HCT116 (cell line): ENCODE measurements at regions not wholly inside any gene's neighbourhood (a gene's known extent, or its start where the extent isn't known, plus 50 kb on each side); places are given as distances from the start of the nearest gene placed in this dataset.

Experiments used
- CBX3 ChIP-seq: IDR thresholded peaks from 2 replicates; pipeline ENCODE4 v1.6.1; 2012; ENCODE audit warnings: low read depth
- CEBPB ChIP-seq: IDR thresholded peaks from 2 replicates; pipeline ENCODE4 v1.6.1; 2012; ENCODE audit warnings: low read depth
- CTCF ChIP-seq, 3 experiments: fragments of 200-600 bp in 1 of 3; sonication (generic) in 1 of 3; IDR thresholded peaks in 2 of 3; conservative IDR thresholded peaks in 1 of 3; 2 replicates each; pipeline ENCODE4 v1.5.1; 2012 to 2017; ENCODE audit warnings: low read depth in 2 of 3, low read length in 2 of 3, antibody characterized with exemption in 1 of 3, borderline replicate concordance in 1 of 3, control low read depth in 1 of 3, mild to moderate bottlenecking in 1 of 3, mixed read lengths in 1 of 3, mixed run types in 1 of 3, moderate library complexity in 1 of 3; ENCODE audit not compliant: insufficient read depth in 1 of 3
- EZH2 ChIP-seq: fragments of 200-600 bp; sonication (generic); IDR thresholded peaks from 2 replicates; pipeline ENCODE4 v1.6.1; 2017; ENCODE audit warnings: antibody characterized with exemption, mixed run types
- FOSL1 ChIP-seq: IDR thresholded peaks from 2 replicates; pipeline ENCODE4 v1.6.1; 2012; ENCODE audit warnings: low read depth
- MAX ChIP-seq: IDR thresholded peaks from 2 replicates; pipeline ENCODE4 v1.6.1; 2012
- POLR2A ChIP-seq: IDR thresholded peaks from 2 replicates; pipeline ENCODE4 v1.7.0; 2011; ENCODE audit warnings: borderline replicate concordance; ENCODE audit not compliant: insufficient read depth, insufficient read length; ENCODE audit errors: extremely low read depth
- POLR2AphosphoS5 ChIP-seq: IDR thresholded peaks from 2 replicates; pipeline ENCODE4 v1.6.1; 2011; ENCODE audit warnings: mild to moderate bottlenecking, low read depth, low read length, moderate library complexity
- RAD21 ChIP-seq: IDR thresholded peaks from 2 replicates; pipeline ENCODE4 v1.6.1; 2012; ENCODE audit warnings: low read depth, mild to moderate bottlenecking
- SIN3A ChIP-seq: IDR thresholded peaks from 2 replicates; pipeline ENCODE4 v1.6.1; 2012; ENCODE audit warnings: low read depth
- TCF7L2 ChIP-seq: IDR thresholded peaks from 2 replicates; pipeline ENCODE4 v1.7.0; 2011; ENCODE audit warnings: borderline replicate concordance, inconsistent platforms; ENCODE audit not compliant: insufficient read depth, insufficient read length; ENCODE audit errors: extremely low read depth
- YY1 ChIP-seq: IDR thresholded peaks from 2 replicates; pipeline ENCODE4 v1.6.1; 2011; ENCODE audit warnings: low read length, low read depth, moderate library complexity, mild to moderate bottlenecking; ENCODE audit not compliant: insufficient replicate concordance; ENCODE audit errors: extremely low read depth

- TF ChIP-seq EZH2 (no peak), CTCF (IDR thresholded peaks at IDR 0.05 in 2 of 3, conservative IDR thresholded peaks at IDR 0.05 in 1 of 3; ENCODE audit: borderline replicate concordance in 1 of 3, insufficient read depth in 1 of 3, low read depth in 2 of 3, low read length in 2 of 3) (no peak), POLR2AphosphoS5 (no peak), POLR2A (no peak), CBX3 (no peak), TCF7L2 (no peak), MAX (no peak), SIN3A (no peak), YY1 (no peak), FOSL1 (no peak), RAD21 (no peak), CEBPB (no peak)
Observed at GRCh38 chr1:229788004-229788403, 162.0 kb downstream of the URB2 start.
